ENCODE measurements at regions not wholly inside any gene's neighbourhood (a gene's known extent, or its start where the extent isn't known, plus 50 kb on each side); places are given as distances from the start of the nearest gene placed in this dataset.
"Not testable (repeated sequence)": the region's sequence is repeated elsewhere in the genome, so short reads cannot be mapped to it uniquely, and the experiment has no call there.

- no peaks in the 10 kb centered on the region for H3K9me3 Mint-ChIP-seq (ENCODE audit: unreplicated experiment)
- no peaks in the 10 kb centered on the region for H3K36me3 Mint-ChIP-seq (ENCODE audit: low read depth, unreplicated experiment)
- no peak for TF ChIP-seq CTCF (IDR thresholded peaks at IDR 0.05; ENCODE audit: unreplicated experiment)
- peaks cover 44% of the 10 kb centered on the region for H3K4me1 Mint-ChIP-seq (ENCODE audit: unreplicated experiment)
- H3K4me3 Mint-ChIP-seq (ENCODE audit: unreplicated experiment) = no peak overlapping the region
- peak overlapping the region; percentile 94 for H3K27ac Mint-ChIP-seq (ENCODE audit: unreplicated experiment)
- no peak for DNase-seq (ENCODE audit: low spot score)
- H3K27me3 Mint-ChIP-seq (ENCODE audit: unreplicated experiment) = no peaks in the 10 kb centered on the region
Observed at GRCh38 chr5:17080361-17080760, 137.1 kb upstream of the BASP1 start.

- H3K27me3 Mint-ChIP-seq (ENCODE audit: unreplicated experiment) = peaks cover 1% of the 10 kb centered on the region
- no peaks in the 10 kb centered on the region for H3K36me3 Mint-ChIP-seq (ENCODE audit: low read depth, unreplicated experiment)
- TF ChIP-seq CTCF (IDR thresholded peaks at IDR 0.05; ENCODE audit: unreplicated experiment) = no peak
- H3K4me3 Mint-ChIP-seq (ENCODE audit: unreplicated experiment) = no peak overlapping the region
- no peaks in the 10 kb centered on the region for H3K9me3 Mint-ChIP-seq (ENCODE audit: unreplicated experiment)
- peaks cover 43% of the 10 kb centered on the region for H3K4me1 Mint-ChIP-seq (ENCODE audit: unreplicated experiment)
- DNase-seq (ENCODE audit: low spot score) = no peak
- no peak overlapping the region for H3K27ac Mint-ChIP-seq (ENCODE audit: unreplicated experiment)
Observed at GRCh38 chr5:17081142-17081541, 136.3 kb upstream of the BASP1 start.

GRCh38 chr5:17083276-17083675, 134.2 kb upstream of the BASP1 start:
- H3K4me3 Mint-ChIP-seq (ENCODE audit: unreplicated experiment); H3K9me3 Mint-ChIP-seq (ENCODE audit: unreplicated experiment); H3K27me3 Mint-ChIP-seq (ENCODE audit: unreplicated experiment); DNase-seq (ENCODE audit: low spot score); H3K36me3 Mint-ChIP-seq (ENCODE audit: low read depth, unreplicated experiment); H3K27ac Mint-ChIP-seq (ENCODE audit: unreplicated experiment): not testable (repeated sequence)
- peaks cover 30% of the 10 kb centered on the region for H3K4me1 Mint-ChIP-seq (ENCODE audit: unreplicated experiment)

GRCh38 chr5:17087035-17087434, 130.4 kb upstream of the BASP1 start:
- H3K4me3 Mint-ChIP-seq (ENCODE audit: unreplicated experiment) = no peak overlapping the region
- H3K4me1 Mint-ChIP-seq (ENCODE audit: unreplicated experiment) = peaks cover 5% of the 10 kb centered on the region
- no peak overlapping the region for H3K27ac Mint-ChIP-seq (ENCODE audit: unreplicated experiment)
- H3K27me3 Mint-ChIP-seq (ENCODE audit: unreplicated experiment) = peaks cover 1% of the 10 kb centered on the region
- no peaks in the 10 kb centered on the region for H3K9me3 Mint-ChIP-seq (ENCODE audit: unreplicated experiment)
- H3K36me3 Mint-ChIP-seq (ENCODE audit: low read depth, unreplicated experiment) = no peaks in the 10 kb centered on the region
- no peak for TF ChIP-seq CTCF (IDR thresholded peaks at IDR 0.05; ENCODE audit: unreplicated experiment)
- no peak for DNase-seq (ENCODE audit: low spot score)

- H3K4me3 Mint-ChIP-seq (ENCODE audit: unreplicated experiment) = no peak overlapping the region
- TF ChIP-seq CTCF (IDR thresholded peaks at IDR 0.05; ENCODE audit: unreplicated experiment) = no peak
- H3K27ac Mint-ChIP-seq (ENCODE audit: unreplicated experiment) = no peak overlapping the region
- H3K4me1 Mint-ChIP-seq (ENCODE audit: unreplicated experiment) = peaks cover 5% of the 10 kb centered on the region
- H3K27me3 Mint-ChIP-seq (ENCODE audit: unreplicated experiment) = peaks cover 3% of the 10 kb centered on the region
- no peak for DNase-seq (ENCODE audit: low spot score)
- H3K36me3 Mint-ChIP-seq (ENCODE audit: low read depth, unreplicated experiment) = no peaks in the 10 kb centered on the region
- H3K9me3 Mint-ChIP-seq (ENCODE audit: unreplicated experiment) = no peaks in the 10 kb centered on the region
Observed at GRCh38 chr5:17088051-17088450, 129.4 kb upstream of the BASP1 start.

GRCh38 chr5:17089001-17089400, 128.4 kb upstream of the BASP1 start:
- DNase-seq (ENCODE audit: low spot score) = no peak
- no peaks in the 10 kb centered on the region for H3K36me3 Mint-ChIP-seq (ENCODE audit: low read depth, unreplicated experiment)
- no peak for TF ChIP-seq CTCF (IDR thresholded peaks at IDR 0.05; ENCODE audit: unreplicated experiment)
- peaks cover 3% of the 10 kb centered on the region for H3K27me3 Mint-ChIP-seq (ENCODE audit: unreplicated experiment)
- no peak overlapping the region for H3K27ac Mint-ChIP-seq (ENCODE audit: unreplicated experiment)
- H3K4me1 Mint-ChIP-seq (ENCODE audit: unreplicated experiment) = peaks cover 5% of the 10 kb centered on the region
- H3K9me3 Mint-ChIP-seq (ENCODE audit: unreplicated experiment) = no peaks in the 10 kb centered on the region
- H3K4me3 Mint-ChIP-seq (ENCODE audit: unreplicated experiment) = no peak overlapping the region
